Left lung (tissue), 4 donors: ENCODE measurements at regions not wholly inside any gene's neighbourhood (a gene's known extent, or its start where the extent isn't known, plus 50 kb on each side); places are given as distances from the start of the nearest gene placed in this dataset.
"Not testable (repeated sequence)": the region's sequence is repeated elsewhere in the genome, so short reads cannot be mapped to it uniquely, and the experiment has no call there.

ENCODE experiments used
- ATAC-seq: fragments of 200-7000 bp; cut with Tn5 transposase; one replicate; pipeline ENCODE4 v1.9.1; 2020; ENCODE audit warnings: moderate library complexity
- DNase-seq, 4 donors: peaks; one replicate each; pipeline ENCODE4 v3.0.0-alpha.2; 2013 to 2020
- H3K27ac ChIP-seq, 2 donors: fragments of 200-600 bp; sonication (generic) in 1 of 2; one replicate each; pipeline versions ENCODE4 v1.5.0 to v1.8.0; 2020 to 2021
- H3K27me3 ChIP-seq, 2 donors: fragments of 200-600 bp; sonication (generic) in 1 of 2; one replicate each; pipeline versions ENCODE4 v1.5.0 to v1.8.0; 2020 to 2021
- H3K36me3 ChIP-seq, 2 donors: fragments of 200-600 bp; sonication (generic) in 1 of 2; one replicate each; pipeline versions ENCODE4 v1.5.0 to v1.8.0; 2020 to 2021
- H3K4me1 ChIP-seq, 2 donors: fragments of 200-600 bp; one replicate each; pipeline ENCODE4 v1.8.0; 2021
- H3K4me3 ChIP-seq, 2 donors: fragments of 200-600 bp; sonication (generic) in 1 of 2; one replicate each; pipeline versions ENCODE4 v1.5.0 to v1.8.0; 2020 to 2021; ENCODE audit warnings: mild to moderate bottlenecking in 1 of 2
- H3K9me3 ChIP-seq, 2 donors: fragments of 200-600 bp; sonication (generic) in 1 of 2; one replicate each; pipeline versions ENCODE4 v1.5.0 to v1.8.0; 2020 to 2021
- CTCF ChIP-seq, 2 donors: fragments of 200-600 bp; sonication (generic) in 1 of 2; IDR thresholded peaks; one replicate each; pipeline versions ENCODE4 v1.5.0 to v1.8.0; 2021; ENCODE audit warnings: antibody characterized with exemption in 2 of 2
- intact Hi-C, 2 donors: fragments of 100-400 bp; cut with DNase I; formaldehyde crosslinking; loops; one replicate each; pipeline versions ENCODE4 v1.11.2 to v1.14.2; 2022
- donor health status: DM: no; HTN: yes; CAD: no.
- donor health status: DM: no; HTN: no; CAD: no.

GRCh38 chr5:163917747-163918146 is 412.3 kb downstream of the MAT2B start:
- Histone ChIP-seq H3K27me3 (no peaks in the 10 kb centered on the region), H3K27ac (peak overlapping the region in 1 of 2 donors; percentile 93), H3K4me1 (peaks cover 0 to 18% of the 10 kb centered on the region in 2 donors), H3K9me3 (peaks cover 0 to 18% of the 10 kb centered on the region in 2 donors), H3K4me3 (no peak overlapping the region), H3K36me3 (no peaks in the 10 kb centered on the region)
- DNase-seq (no peak), ATAC-seq (no peak)
- intact Hi-C loops: no loop called here
- no peak for TF ChIP-seq CTCF (IDR thresholded peaks at IDR 0.05)

DNA sequence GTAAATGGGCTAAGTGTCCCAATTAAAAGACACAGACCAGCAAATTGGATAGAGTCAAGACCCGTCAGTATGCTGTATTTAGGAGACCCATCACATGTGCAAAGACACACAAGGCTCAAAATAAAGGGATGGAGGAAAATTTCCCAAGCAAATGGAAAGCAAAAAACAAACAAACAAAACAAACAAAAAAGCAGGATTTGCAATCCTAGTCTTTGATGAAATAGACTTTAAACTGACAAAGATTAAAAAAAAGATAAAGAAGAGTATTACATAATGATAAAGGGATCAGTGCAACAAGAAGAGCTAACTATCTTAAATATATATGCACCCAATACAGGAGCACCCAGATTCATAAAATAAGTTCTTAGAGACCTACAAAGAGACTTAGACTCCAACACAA is 429.6 kb downstream of the MAT2B start:
- ATAC-seq, H3K27me3 ChIP-seq, H3K9me3 ChIP-seq, intact Hi-C loops, H3K27ac ChIP-seq, H3K4me3 ChIP-seq, H3K36me3 ChIP-seq, DNase-seq, H3K4me1 ChIP-seq: not testable (repeated sequence)

DNA sequence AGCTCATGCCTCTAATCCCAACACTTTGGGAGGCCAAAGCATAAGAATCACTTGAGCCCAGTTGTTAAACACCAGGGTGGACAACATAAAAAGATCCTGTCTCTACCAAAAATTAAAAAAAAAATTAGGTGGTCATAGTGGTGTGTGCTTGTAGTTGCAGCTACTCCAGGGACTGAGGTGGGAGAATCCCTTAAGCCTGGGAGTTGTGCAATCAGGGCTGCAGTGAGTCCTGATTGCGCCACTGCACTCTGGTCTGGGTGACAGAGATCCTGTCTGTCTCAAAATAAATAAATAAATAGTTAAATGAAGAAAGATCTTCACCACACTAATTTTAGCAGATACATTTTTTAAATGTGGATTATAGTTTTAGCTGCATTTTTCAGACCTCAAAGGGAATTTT is 433.2 kb downstream of the MAT2B start:
- no peaks in the 10 kb centered on the region for H3K27me3 ChIP-seq
- DNase-seq (peak in 1 of 4 donors; percentile 46), ATAC-seq (no peak)
- H3K4me3 ChIP-seq: no peak overlapping the region
- H3K36me3 ChIP-seq: no peaks in the 10 kb centered on the region
- intact Hi-C loops: no loop called here
- H3K4me1 ChIP-seq: peaks cover 0 to 4% of the 10 kb centered on the region in 2 donors
- no peak for TF ChIP-seq CTCF (IDR thresholded peaks at IDR 0.05)
- no peak overlapping the region for H3K27ac ChIP-seq
- peaks cover 0 to 4% of the 10 kb centered on the region in 2 donors for H3K9me3 ChIP-seq

- intact Hi-C loops: no loop called here
- peaks cover 0 to 4% of the 10 kb centered on the region in 2 donors for H3K4me1 ChIP-seq
- no peak overlapping the region for H3K27ac ChIP-seq
- ATAC-seq (no peak), DNase-seq (no peak)
- H3K9me3 ChIP-seq: no peaks in the 10 kb centered on the region
- no peak for TF ChIP-seq CTCF (IDR thresholded peaks at IDR 0.05)
- H3K4me3 ChIP-seq: no peak overlapping the region
- H3K27me3 ChIP-seq: no peaks in the 10 kb centered on the region
- no peaks in the 10 kb centered on the region for H3K36me3 ChIP-seq
Measured at GRCh38 chr5:163941079-163941478, 435.7 kb downstream of the MAT2B start.

DNA sequence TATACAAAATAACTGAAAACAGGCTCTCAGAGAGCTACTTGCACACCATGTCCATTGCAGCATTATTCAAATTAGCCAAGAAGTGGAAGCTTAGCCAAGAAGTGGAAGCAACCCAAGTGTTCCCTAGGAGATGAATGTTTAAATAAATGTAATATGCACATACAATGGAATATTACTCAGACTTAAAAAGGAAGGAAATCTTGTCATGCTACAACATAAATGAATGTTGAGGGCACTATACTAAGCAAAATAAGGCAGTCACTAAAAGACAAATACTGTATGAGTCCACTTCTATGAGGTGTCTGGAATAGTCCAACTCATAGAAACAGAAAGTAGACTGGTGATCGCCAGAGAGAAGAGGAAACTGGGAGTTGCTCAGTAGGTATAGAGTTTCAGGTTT is 438.1 kb downstream of the MAT2B start:
- H3K4me1 ChIP-seq: peaks cover 0 to 4% of the 10 kb centered on the region in 2 donors
- H3K27ac ChIP-seq: peak overlapping the region in 1 of 2 donors; percentile 28
- intact Hi-C loops: no loop called here
- no peaks in the 10 kb centered on the region for H3K9me3 ChIP-seq
- no peaks in the 10 kb centered on the region for H3K27me3 ChIP-seq
- ATAC-seq: peak; percentile 56
- H3K36me3 ChIP-seq: no peaks in the 10 kb centered on the region
- DNase-seq: no peak
- no peak for TF ChIP-seq CTCF (IDR thresholded peaks at IDR 0.05)
- no peak overlapping the region for H3K4me3 ChIP-seq

DNA sequence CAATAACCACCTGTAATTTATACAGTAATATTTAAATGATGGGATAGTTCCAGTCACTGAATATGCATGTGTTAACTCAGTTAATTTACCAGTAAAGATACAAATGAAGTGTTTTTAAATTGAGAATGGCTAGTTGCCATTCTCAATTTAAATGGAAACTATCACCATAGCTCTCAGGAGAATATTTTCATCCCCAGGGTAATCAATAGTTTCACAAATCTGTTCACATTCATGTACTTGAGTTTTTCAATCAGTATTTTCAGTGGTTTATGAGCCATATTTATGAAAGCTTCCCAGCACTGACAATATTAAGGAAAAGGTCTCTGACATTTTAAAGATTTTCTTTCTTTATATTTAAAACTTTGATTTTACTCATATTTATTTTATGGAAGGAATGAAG is 439.3 kb downstream of the MAT2B start:
- TF ChIP-seq CTCF (IDR thresholded peaks at IDR 0.05): no peak
- DNase-seq (no peak), ATAC-seq (no peak)
- Histone ChIP-seq H3K4me1 (peaks cover 0 to 4% of the 10 kb centered on the region in 2 donors), H3K9me3 (no peaks in the 10 kb centered on the region), H3K4me3 (no peak overlapping the region), H3K36me3 (no peaks in the 10 kb centered on the region), H3K27ac (no peak overlapping the region), H3K27me3 (no peaks in the 10 kb centered on the region)
- intact Hi-C loops: no loop called here
